C4-2B (cell line): ENCODE measurements at regions not wholly inside any gene's neighbourhood (a gene's known extent, or its start where the extent isn't known, plus 50 kb on each side); places are given as distances from the start of the nearest gene placed in this dataset.

Experiments
- CTCF ChIP-seq: fragments of 450-650 bp; conservative IDR thresholded peaks from 2 replicates; pipeline ENCODE4 v1.5.1; 2017; ENCODE audit warnings: mild to moderate bottlenecking
- ZFX ChIP-seq: fragments of 450-650 bp; IDR thresholded peaks from 2 replicates; pipeline ENCODE4 v1.6.1; 2017

DNA sequence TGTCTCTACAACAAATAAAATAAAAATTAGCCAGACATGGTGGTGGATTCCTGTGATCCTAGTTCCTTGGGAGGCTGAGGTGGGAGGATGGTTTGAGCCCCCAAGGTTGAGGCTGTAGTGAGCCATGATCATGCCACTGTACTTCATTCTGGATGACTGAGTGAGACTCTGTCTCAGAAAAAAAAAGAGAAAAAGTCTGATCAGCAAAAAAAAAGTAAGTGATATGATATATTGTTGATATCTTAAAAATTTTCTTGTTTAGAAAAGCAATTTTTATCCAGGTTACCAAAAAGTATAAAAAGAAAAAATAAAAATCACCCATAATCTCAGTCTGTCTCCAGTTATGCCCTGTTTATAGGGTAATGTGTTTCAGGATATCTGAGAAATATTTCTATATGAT is 251.4 kb downstream of the OTOL1 start:
- no peak for TF ChIP-seq CTCF
- no peak for TF ChIP-seq ZFX
